ENCODE measurements at regions not wholly inside any gene's neighbourhood (a gene's known extent, or its start where the extent isn't known, plus 50 kb on each side); places are given as distances from the start of the nearest gene placed in this dataset.

GRCh38 chr3:6437631-6438030 is 423.3 kb upstream of the GRM7 start:
- DNase-seq (no peak), ATAC-seq (no peak)
- Histone ChIP-seq H3K27me3 (ENCODE audit: control insufficient read depth, insufficient read depth, low read length) (no peaks in the 10 kb centered on the region), H3K4me3 (ENCODE audit: low read length) (no peak overlapping the region), H3K27ac (ENCODE audit: low read length) (no peak overlapping the region), H3K36me3 (ENCODE audit: control insufficient read depth, insufficient read depth, low read length) (no peaks in the 10 kb centered on the region), H3K9me3 (ENCODE audit: control insufficient read depth, insufficient read depth, low read length) (no peaks in the 10 kb centered on the region), H3K4me1 (ENCODE audit: control insufficient read depth, insufficient read depth, low read length) (no peaks in the 10 kb centered on the region)
- H3K27me3 Mint-ChIP-seq (ENCODE audit: low read depth in 2 of 2): no peaks in the 10 kb centered on the region
- intact Hi-C loops (cut with micrococcal nuclease): no loop called here
- H3K27ac Mint-ChIP-seq: no peak overlapping the region
- WGBS (ENCODE audit: insufficient coverage): 0% methylated on average over 1 of the region's 3 CpGs
- TF ChIP-seq, protein P1, sequence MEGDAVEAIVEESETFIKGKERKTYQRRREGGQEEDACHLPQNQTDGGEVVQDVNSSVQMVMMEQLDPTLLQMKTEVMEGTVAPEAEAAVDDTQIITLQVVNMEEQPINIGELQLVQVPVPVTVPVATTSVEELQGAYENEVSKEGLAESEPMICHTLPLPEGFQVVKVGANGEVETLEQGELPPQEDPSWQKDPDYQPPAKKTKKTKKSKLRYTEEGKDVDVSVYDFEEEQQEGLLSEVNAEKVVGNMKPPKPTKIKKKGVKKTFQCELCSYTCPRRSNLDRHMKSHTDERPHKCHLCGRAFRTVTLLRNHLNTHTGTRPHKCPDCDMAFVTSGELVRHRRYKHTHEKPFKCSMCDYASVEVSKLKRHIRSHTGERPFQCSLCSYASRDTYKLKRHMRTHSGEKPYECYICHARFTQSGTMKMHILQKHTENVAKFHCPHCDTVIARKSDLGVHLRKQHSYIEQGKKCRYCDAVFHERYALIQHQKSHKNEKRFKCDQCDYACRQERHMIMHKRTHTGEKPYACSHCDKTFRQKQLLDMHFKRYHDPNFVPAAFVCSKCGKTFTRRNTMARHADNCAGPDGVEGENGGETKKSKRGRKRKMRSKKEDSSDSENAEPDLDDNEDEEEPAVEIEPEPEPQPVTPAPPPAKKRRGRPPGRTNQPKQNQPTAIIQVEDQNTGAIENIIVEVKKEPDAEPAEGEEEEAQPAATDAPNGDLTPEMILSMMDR (IDR thresholded peaks at IDR 0.05): no peak
- H3K4me1 Mint-ChIP-seq: no peaks in the 10 kb centered on the region
- no peak overlapping the region for H3K4me3 Mint-ChIP-seq
- no peaks in the 10 kb centered on the region for H3K36me3 Mint-ChIP-seq
- peaks cover 15 to 18% of the 10 kb centered on the region in 2 donors for H3K9me3 Mint-ChIP-seq

GRCh38 chr3:6438031-6438430 is 422.9 kb upstream of the GRM7 start:
- Mint-ChIP-seq H3K9me3 (peaks cover 15 to 18% of the 10 kb centered on the region in 2 donors), H3K4me3 (no peak overlapping the region), H3K4me1 (no peaks in the 10 kb centered on the region), H3K27me3 (ENCODE audit: low read depth in 2 of 2) (no peaks in the 10 kb centered on the region), H3K36me3 (no peaks in the 10 kb centered on the region), H3K27ac (no peak overlapping the region)
- no peaks in the 10 kb centered on the region for H3K36me3 ChIP-seq (ENCODE audit: control insufficient read depth, insufficient read depth, low read length)
- no peaks in the 10 kb centered on the region for H3K4me1 ChIP-seq (ENCODE audit: control insufficient read depth, insufficient read depth, low read length)
- TF ChIP-seq, protein P1 (IDR thresholded peaks at IDR 0.05): no peak
- DNase-seq: no peak
- no peaks in the 10 kb centered on the region for H3K27me3 ChIP-seq (ENCODE audit: control insufficient read depth, insufficient read depth, low read length)
- no peak overlapping the region for H3K4me3 ChIP-seq (ENCODE audit: low read length)
- 89% methylated on average over 2 of the region's 3 CpGs for WGBS (ENCODE audit: insufficient coverage)
- H3K27ac ChIP-seq (ENCODE audit: low read length): no peak overlapping the region
- H3K9me3 ChIP-seq (ENCODE audit: control insufficient read depth, insufficient read depth, low read length): no peaks in the 10 kb centered on the region
- intact Hi-C loops (cut with micrococcal nuclease): no loop called here
- ATAC-seq: no peak

DNA sequence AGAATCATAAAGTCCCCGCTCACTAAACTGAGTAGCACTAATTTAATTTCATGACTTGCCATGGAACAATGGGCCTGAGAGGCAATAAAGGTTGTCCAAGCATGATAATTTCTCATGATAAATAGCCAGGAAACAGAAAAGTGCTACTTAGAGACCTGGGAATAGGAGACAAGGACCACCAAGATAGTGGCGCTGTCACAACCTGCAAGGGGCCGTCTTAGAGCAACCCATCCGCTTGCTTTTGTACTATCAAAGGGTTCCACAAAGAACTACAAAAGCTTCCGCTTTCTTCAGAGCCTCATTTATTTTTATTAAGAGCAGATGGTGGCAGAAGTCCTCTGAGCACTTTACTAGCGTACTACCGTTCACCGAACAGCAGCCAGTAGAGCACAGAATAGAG is 421.7 kb upstream of the GRM7 start:
- Mint-ChIP-seq H3K9me3 (peaks cover 14 to 26% of the 10 kb centered on the region in 2 donors), H3K36me3 (no peaks in the 10 kb centered on the region), H3K4me1 (no peaks in the 10 kb centered on the region), H3K4me3 (no peak overlapping the region), H3K27me3 (ENCODE audit: low read depth in 2 of 2) (no peaks in the 10 kb centered on the region), H3K27ac (no peak overlapping the region)
- 95% methylated on average over 8 of the region's 8 CpGs for WGBS (ENCODE audit: insufficient coverage)
- Histone ChIP-seq H3K36me3 (ENCODE audit: control insufficient read depth, insufficient read depth, low read length) (no peaks in the 10 kb centered on the region), H3K4me1 (ENCODE audit: control insufficient read depth, insufficient read depth, low read length) (no peaks in the 10 kb centered on the region), H3K27me3 (ENCODE audit: control insufficient read depth, insufficient read depth, low read length) (no peaks in the 10 kb centered on the region), H3K4me3 (ENCODE audit: low read length) (no peak overlapping the region), H3K9me3 (ENCODE audit: control insufficient read depth, insufficient read depth, low read length) (no peaks in the 10 kb centered on the region), H3K27ac (ENCODE audit: low read length) (no peak overlapping the region)
- DNase-seq: no peak
- TF ChIP-seq, protein P1 (IDR thresholded peaks at IDR 0.05): no peak
- intact Hi-C loops (cut with micrococcal nuclease): no loop called here
- no peak for ATAC-seq

GRCh38 chr3:6439824-6440223 is 421.1 kb upstream of the GRM7 start:
- peaks cover 17 to 32% of the 10 kb centered on the region in 2 donors for H3K9me3 Mint-ChIP-seq
- H3K4me3 ChIP-seq (ENCODE audit: low read length): no peak overlapping the region
- WGBS (ENCODE audit: insufficient coverage): no CpG with 5 or more reads among the region's 1 CpG
- no peaks in the 10 kb centered on the region for H3K36me3 Mint-ChIP-seq
- H3K4me1 Mint-ChIP-seq: no peaks in the 10 kb centered on the region
- H3K27ac ChIP-seq (ENCODE audit: low read length): no peak overlapping the region
- no peak for DNase-seq
- H3K27me3 Mint-ChIP-seq (ENCODE audit: low read depth in 2 of 2): no peaks in the 10 kb centered on the region
- TF ChIP-seq, protein P1 (IDR thresholded peaks at IDR 0.05): no peak
- no peaks in the 10 kb centered on the region for H3K9me3 ChIP-seq (ENCODE audit: control insufficient read depth, insufficient read depth, low read length)
- H3K27me3 ChIP-seq (ENCODE audit: control insufficient read depth, insufficient read depth, low read length): no peaks in the 10 kb centered on the region
- intact Hi-C loops (cut with micrococcal nuclease): no loop called here
- ATAC-seq: no peak
- no peaks in the 10 kb centered on the region for H3K36me3 ChIP-seq (ENCODE audit: control insufficient read depth, insufficient read depth, low read length)
- H3K27ac Mint-ChIP-seq: no peak overlapping the region
- H3K4me3 Mint-ChIP-seq: no peak overlapping the region
- no peaks in the 10 kb centered on the region for H3K4me1 ChIP-seq (ENCODE audit: control insufficient read depth, insufficient read depth, low read length)

All from natural killer cell (primary cell).